Neural progenitor cell (in vitro differentiated cells): ENCODE measurements at regions not wholly inside any gene's neighbourhood (a gene's known extent, or its start where the extent isn't known, plus 50 kb on each side); places are given as distances from the start of the nearest gene placed in this dataset.

Experiments used
- EZH2 ChIP-seq: fragments of 200-600 bp; sonication (generic); IDR thresholded peaks from 2 replicates; pipeline ENCODE4 v1.6.1; 2017; ENCODE audit warnings: antibody characterized with exemption, mild to moderate bottlenecking, moderate library complexity
- EZH2phosphoT487 ChIP-seq: fragments of 200-600 bp; sonication (generic); IDR thresholded peaks from 2 replicates; pipeline ENCODE4 v1.6.1; 2017; ENCODE audit warnings: antibody characterized with exemption
- TF ChIP-seq, protein P1 (sequence below): fragments of 200-600 bp; sonication (generic); IDR thresholded peaks from 2 replicates; pipeline ENCODE4 v1.5.1; 2017; ENCODE audit warnings: antibody characterized with exemption, mild to moderate bottlenecking

DNA sequence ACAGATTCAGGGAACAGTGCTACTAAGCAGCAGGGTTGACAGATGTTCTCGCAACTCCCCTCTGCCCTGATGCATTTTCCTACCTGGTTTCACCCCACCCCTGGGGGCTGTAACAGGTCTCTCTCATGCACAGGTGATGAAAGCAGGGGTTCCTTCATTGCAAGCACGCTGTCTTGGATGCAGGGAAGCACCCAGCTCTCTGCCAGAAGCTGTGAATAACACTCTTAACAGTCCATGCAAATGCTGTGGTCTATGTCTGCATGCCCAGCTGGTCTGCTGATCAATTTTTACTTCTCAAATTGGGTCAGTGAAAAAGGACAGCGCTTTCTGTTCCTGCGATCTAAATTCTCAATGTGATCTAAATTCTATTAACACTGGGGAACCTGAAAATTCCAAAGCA is 246.3 kb upstream of the TSHZ3 start:
- TF ChIP-seq, protein P1, sequence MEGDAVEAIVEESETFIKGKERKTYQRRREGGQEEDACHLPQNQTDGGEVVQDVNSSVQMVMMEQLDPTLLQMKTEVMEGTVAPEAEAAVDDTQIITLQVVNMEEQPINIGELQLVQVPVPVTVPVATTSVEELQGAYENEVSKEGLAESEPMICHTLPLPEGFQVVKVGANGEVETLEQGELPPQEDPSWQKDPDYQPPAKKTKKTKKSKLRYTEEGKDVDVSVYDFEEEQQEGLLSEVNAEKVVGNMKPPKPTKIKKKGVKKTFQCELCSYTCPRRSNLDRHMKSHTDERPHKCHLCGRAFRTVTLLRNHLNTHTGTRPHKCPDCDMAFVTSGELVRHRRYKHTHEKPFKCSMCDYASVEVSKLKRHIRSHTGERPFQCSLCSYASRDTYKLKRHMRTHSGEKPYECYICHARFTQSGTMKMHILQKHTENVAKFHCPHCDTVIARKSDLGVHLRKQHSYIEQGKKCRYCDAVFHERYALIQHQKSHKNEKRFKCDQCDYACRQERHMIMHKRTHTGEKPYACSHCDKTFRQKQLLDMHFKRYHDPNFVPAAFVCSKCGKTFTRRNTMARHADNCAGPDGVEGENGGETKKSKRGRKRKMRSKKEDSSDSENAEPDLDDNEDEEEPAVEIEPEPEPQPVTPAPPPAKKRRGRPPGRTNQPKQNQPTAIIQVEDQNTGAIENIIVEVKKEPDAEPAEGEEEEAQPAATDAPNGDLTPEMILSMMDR = no peak
- TF ChIP-seq EZH2 = no peak
- no peak for TF ChIP-seq EZH2phosphoT487
